B cell (primary cell): ENCODE measurements at regions not wholly inside any gene's neighbourhood (a gene's known extent, or its start where the extent isn't known, plus 50 kb on each side); places are given as distances from the start of the nearest gene placed in this dataset.

Source experiments
- EZH2 ChIP-seq: IDR thresholded peaks from 2 replicates; pipeline ENCODE4 v1.6.1; 2012; ENCODE audit warnings: borderline replicate concordance, low read depth, mild to moderate bottlenecking, moderate library complexity, low read length; ENCODE audit not compliant: insufficient read depth, poor library complexity, severe bottlenecking
- TF ChIP-seq, protein P1 (sequence below): fragments of 200-600 bp; IDR thresholded peaks from one replicate; pipeline ENCODE4 v1.8.0; 2022; ENCODE audit warnings: antibody characterized with exemption, mild to moderate bottlenecking

DNA sequence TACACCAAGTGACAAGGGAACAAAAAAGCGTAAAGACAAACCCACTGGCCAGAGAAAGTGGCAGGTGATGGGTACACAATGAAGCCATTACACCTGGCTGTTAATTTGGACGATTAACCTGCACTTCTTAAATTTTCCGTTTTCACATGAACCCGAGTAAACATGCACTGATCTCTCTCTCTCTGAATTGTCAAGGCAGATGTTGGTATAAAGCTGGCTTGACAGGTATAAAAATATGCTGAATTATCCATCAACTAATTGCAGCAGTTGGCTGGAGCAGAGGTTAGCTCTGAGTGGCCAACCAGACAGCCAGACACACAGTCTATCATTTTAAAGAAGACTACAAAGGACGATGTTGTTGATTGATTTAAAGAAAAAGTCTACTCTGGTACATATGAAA, 561.7 kb upstream of the ALCAM start:
- TF ChIP-seq, protein P1, sequence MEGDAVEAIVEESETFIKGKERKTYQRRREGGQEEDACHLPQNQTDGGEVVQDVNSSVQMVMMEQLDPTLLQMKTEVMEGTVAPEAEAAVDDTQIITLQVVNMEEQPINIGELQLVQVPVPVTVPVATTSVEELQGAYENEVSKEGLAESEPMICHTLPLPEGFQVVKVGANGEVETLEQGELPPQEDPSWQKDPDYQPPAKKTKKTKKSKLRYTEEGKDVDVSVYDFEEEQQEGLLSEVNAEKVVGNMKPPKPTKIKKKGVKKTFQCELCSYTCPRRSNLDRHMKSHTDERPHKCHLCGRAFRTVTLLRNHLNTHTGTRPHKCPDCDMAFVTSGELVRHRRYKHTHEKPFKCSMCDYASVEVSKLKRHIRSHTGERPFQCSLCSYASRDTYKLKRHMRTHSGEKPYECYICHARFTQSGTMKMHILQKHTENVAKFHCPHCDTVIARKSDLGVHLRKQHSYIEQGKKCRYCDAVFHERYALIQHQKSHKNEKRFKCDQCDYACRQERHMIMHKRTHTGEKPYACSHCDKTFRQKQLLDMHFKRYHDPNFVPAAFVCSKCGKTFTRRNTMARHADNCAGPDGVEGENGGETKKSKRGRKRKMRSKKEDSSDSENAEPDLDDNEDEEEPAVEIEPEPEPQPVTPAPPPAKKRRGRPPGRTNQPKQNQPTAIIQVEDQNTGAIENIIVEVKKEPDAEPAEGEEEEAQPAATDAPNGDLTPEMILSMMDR, result no peak
- no peak for TF ChIP-seq EZH2
